Germinal center (tissue), 1 donor: ENCODE measurements at regions not wholly inside any gene's neighbourhood (a gene's known extent, or its start where the extent isn't known, plus 50 kb on each side); places are given as distances from the start of the nearest gene placed in this dataset.
"Not testable (repeated sequence)": the region's sequence is repeated elsewhere in the genome, so short reads cannot be mapped to it uniquely, and the experiment has no call there.

Experiments used
- DNase-seq: peaks from one replicate; pipeline ENCODE4 v3.0.0; 2012; ENCODE audit warnings: mixed read lengths, low spot score

- no peak for DNase-seq
These were observed 60.2 kb downstream of the TFPI2 start for GRCh38 chr7:93830141-93830925.

GRCh38 chr7:93828260-93828659 is 62.3 kb downstream of the TFPI2 start:
- no peak for DNase-seq

DNA sequence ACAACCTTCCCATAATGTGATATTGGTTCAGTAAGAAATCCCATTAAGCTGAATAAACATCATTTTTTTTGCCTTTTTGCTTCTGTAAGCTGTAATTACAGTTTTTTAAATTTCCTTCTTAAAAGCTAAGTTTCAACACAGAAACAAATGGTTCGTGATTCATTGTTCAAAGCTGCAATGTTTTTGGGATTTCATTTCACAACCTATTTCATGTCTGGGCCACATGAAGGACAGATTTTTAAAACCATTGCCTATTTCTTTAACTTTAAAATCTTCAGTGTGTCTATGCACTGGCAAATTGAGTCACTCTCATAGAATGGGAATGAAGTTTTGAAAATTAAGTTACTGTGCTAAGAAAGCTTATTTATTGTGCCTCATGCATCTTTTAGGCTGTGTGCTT is 66.9 kb downstream of the TFPI2 start:
- no peak for DNase-seq

DNA sequence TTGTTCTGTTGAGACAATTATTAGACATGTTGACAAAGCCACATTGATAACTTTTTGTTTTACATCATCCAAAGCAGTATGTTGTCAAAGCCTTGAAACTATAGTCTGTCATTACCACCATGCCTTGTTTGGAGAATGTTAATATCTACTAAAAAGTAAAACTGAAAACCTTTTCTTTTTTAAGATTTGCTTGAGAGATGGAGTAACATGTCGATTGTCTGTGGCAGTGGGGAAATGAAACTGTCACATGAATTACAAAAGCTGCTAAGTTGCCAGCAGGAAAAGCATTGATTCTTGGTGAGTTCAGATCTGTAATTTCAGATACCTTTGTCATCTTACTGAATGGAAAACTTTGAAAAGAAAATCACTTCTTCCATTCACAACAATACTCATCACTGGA is 69.1 kb downstream of the TFPI2 start:
- DNase-seq, result no peak

GRCh38 chr7:93819699-93820098 is 70.9 kb downstream of the TFPI2 start:
- no peak for DNase-seq

DNA sequence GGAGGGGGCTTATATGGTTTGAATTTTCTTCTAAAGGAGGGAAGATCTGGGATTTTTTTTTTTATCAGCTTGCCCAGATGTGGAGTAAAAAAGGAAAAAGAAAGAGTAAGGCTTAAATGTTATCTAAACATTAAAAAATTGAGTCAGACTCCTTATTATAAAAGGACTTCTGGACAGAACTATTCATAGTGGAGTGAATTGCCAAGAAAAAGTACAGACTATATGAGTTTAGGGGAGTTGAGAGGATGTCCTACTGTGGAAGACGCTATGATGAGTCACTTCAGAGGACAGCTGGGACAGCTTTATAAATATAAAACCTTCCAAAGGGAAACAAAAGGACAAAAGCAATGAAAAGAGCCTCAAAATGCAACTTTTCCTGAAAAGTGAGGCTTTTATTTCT is 73.0 kb downstream of the TFPI2 start:
- DNase-seq, result no peak

DNA sequence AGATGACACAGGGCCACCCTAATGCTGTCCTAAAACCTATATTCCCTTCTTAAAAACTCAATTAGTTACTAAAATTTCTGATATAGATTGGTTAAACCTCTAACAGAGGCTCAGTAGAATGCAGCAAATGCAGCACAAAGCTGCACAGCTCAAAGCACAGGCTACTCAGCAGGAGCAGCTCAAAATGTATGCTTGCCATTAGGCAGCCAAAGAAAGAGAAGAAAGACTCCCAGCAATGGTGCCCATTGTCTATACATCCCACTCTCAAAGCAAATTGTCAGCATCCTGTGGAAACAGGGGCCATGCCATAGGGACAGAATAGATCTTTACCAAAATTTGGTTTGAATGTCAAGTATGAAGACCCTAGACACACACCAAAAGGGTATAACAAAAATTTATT is 73.5 kb downstream of the TFPI2 start:
- no peak for DNase-seq

- no peak for DNase-seq
These were observed 77.0 kb downstream of the TFPI2 start for GRCh38 chr7:93813514-93813913.

- no peak for DNase-seq
These were observed 78.5 kb downstream of the TFPI2 start for GRCh38 chr7:93812061-93812460.

DNA sequence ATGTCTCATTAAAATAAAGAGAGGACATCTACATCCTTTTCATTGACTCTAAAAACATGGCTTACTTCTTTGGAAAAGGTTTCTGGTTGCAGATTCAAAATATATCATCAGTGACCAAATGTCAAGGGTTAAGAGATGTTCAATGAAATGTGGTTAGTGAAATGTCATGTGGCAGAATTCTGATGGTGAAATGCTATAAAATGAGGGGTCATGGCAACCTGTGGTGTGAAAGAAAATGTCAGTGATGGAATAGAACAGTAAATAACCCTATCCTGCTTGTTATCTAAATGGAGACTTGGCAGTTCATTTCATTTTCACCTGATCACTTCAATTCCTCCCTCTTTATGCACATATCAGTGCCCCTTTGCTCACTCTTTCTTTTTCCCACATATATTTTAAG is 79.4 kb downstream of the TFPI2 start:
- no peak for DNase-seq

GRCh38 chr7:93810561-93810960 is 80.0 kb downstream of the TFPI2 start:
- no peak for DNase-seq

DNA sequence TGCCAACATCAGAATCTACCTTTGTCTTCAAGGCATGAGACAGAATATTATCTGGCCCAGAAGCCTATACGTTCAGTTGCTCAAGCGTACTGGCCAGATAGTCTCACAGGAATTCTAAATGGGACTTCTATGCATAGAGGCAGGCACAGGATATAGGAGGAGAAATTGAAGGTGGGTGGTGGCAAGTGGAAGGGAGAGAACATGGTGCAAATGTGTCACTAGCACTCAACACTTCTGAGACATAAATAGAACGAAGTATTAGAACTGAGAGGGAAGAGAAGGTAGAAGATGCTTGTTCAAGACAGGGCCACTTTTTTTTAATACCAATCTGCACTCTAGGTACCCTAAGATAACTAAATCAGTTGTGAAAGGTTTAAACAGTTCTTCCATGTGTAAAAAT is 85.8 kb downstream of the TFPI2 start:
- DNase-seq, result no peak

GRCh38 chr7:93799750-93800357 is 90.7 kb downstream of the TFPI2 start:
- peak; percentile 7 for DNase-seq

GRCh38 chr7:93793084-93793697 is 97.4 kb downstream of the TFPI2 start:
- not testable (repeated sequence) for DNase-seq

GRCh38 chr7:93779115-93779514 is 111.4 kb downstream of the TFPI2 start:
- DNase-seq, result no peak

GRCh38 chr7:93778384-93778783 is 112.2 kb downstream of the TFPI2 start:
- no peak for DNase-seq

GRCh38 chr7:93773446-93773845 is 117.1 kb downstream of the TFPI2 start:
- DNase-seq, result no peak

DNA sequence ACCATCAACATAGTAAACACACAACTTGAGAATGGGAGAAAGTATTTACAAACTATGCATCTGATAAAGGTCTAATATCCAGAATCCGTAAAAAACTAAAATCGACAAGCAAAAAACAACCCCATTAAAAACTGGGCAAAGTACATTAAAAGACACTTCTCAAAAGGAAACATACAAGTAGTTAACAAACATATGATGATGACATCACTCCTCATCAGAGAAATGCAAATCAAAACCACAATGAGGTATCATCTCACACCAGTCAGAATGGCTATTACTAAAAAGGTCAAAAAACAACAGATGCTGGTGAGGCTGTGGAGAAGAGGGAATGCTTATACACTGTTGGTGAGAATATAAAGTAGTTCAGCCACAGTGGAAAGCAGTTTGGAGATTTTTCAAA is 125.1 kb downstream of the TFPI2 start:
- DNase-seq, result no peak

DNA sequence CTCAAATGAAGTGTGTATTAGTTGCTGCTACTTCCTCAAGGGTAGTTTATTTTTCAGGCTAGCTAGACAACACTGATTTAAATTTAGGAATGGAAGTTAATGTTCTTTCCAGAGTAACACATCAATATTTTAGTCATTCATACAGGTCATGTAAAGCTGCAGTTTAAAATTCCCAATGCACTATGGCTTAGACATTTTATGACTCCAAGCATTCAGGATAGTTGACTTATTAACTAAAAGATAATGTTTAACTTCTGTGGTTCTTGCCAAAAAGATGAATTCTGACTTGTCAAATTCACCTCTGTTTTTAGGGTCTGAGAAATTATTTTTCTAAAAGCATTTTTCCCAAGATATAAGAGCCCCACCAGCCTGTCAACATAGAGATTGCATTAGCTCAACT is 131.9 kb downstream of the TFPI2 start:
- no peak for DNase-seq

DNA sequence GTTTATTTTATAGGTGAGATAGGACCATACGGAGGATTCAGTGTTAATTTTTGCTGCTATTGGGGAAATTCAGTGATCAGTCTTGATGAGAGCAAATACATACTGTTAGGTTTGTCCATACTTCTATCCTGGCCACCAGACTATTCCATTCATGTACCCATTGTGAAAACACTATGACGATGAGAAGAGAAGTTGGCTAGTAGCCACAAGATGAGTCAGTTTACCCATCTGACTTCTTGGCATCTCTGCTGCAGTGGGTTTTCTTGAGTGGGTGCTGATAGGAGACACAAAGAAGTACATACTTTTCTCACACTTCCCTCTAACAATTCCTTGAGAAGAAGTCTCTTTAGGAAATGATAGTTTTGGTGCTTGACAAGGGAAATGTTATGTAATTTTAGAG is 133.1 kb downstream of the TFPI2 start:
- DNase-seq, result no peak

DNA sequence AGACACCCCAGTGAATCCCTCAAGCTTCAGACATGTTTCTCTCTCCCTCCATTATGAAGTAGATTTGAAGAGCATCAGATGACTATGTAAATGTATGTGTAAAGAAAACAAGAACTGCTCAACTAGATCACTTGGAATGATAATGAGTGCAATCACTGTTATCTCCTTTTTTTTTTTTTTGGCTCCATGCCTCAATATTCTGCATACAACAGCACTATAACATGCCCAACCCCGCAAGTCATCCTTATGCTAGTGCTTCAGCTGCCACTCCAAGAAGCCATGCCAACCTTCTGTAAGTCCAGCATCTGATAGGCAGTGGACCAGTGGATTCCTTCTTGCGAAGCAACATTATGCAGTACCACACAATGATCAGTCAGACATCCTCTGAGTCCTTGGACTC is 133.7 kb downstream of the TFPI2 start:
- no peak for DNase-seq

GRCh38 chr7:93751421-93751820 is 139.1 kb downstream of the TFPI2 start:
- DNase-seq, result no peak

DNA sequence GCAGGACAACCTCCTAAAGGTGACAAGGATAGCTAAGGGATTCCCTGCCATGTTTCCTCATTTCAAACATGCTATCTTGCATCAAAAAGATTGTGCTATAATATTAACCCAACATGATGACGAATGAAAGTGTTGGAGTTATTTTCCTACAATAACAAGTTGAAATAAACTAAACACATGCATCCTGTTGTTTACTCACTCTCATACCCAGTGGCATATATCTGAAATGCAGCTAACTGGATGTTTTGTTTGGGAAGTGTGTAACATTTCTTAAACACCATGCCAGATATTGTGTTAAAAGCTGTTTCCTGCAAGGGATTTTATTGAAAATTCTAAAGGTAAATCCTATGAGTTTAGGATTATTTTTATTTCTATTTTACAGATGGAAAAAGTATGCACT is 139.6 kb downstream of the TFPI2 start:
- DNase-seq, result no peak

- no peak for DNase-seq
These were observed 143.5 kb downstream of the TFPI2 start for GRCh38 chr7:93747019-93747418.
